ENCODE measurements at regions not wholly inside any gene's neighbourhood (a gene's known extent, or its start where the extent isn't known, plus 50 kb on each side); places are given as distances from the start of the nearest gene placed in this dataset.

DNA sequence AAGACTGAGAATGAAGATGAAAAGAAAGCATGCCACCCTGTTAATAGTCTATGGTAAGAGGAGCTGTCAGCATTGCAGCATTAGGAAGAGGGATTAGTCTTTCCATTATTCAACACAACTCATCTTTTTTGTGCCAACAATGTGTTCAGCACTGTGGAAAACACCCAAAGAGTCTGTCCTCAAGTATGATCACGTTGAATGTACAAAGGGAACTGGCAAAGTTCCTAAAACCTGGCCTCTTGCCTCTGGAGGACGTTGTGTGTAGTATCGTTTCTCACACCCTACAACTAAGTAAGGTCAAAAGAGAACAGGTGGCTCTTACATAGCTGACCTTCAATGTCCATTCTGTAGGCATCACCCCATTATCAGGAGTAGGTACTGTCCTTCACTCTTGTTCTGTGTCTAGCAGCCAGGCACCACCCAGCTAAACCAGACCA lies 147.9 kb upstream of the THBS1 start:
- no peak overlapping the region for H3K4me3 ChIP-seq (ENCODE audit: low read depth, low read length)
- DNase-seq (ENCODE audit: low read depth) = no peak
- TF ChIP-seq, protein P1, sequence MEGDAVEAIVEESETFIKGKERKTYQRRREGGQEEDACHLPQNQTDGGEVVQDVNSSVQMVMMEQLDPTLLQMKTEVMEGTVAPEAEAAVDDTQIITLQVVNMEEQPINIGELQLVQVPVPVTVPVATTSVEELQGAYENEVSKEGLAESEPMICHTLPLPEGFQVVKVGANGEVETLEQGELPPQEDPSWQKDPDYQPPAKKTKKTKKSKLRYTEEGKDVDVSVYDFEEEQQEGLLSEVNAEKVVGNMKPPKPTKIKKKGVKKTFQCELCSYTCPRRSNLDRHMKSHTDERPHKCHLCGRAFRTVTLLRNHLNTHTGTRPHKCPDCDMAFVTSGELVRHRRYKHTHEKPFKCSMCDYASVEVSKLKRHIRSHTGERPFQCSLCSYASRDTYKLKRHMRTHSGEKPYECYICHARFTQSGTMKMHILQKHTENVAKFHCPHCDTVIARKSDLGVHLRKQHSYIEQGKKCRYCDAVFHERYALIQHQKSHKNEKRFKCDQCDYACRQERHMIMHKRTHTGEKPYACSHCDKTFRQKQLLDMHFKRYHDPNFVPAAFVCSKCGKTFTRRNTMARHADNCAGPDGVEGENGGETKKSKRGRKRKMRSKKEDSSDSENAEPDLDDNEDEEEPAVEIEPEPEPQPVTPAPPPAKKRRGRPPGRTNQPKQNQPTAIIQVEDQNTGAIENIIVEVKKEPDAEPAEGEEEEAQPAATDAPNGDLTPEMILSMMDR (IDR thresholded peaks at IDR 0.05; ENCODE audit: low read depth, low read length, missing control alignments) = no peak

GRCh38 chr15:39433376-39433775 lies 147.5 kb upstream of the THBS1 start:
- TF ChIP-seq, protein P1 (IDR thresholded peaks at IDR 0.05; ENCODE audit: low read depth, low read length, missing control alignments) = no peak
- H3K4me3 ChIP-seq (ENCODE audit: low read depth, low read length) = no peak overlapping the region

DNA sequence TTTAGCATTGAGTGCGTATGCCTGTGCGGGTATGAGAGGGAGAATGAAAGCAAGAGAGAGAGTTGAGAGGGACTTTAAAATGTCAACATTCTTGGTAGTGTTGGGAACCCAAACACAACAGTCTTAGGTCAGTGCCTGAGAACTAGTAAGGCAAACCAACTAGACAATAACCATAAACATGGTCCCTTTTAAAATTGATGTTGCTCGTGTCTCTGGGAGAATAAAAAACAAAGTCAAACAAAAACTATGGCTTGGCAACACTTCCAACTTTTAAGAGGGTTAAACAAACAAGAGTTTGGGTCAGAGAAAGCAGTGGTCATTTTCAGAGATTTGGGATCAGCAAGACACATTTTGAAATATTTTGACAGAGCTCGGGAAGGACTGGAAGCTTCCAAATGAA lies 146.7 kb upstream of the THBS1 start:
- TF ChIP-seq, protein P1 (IDR thresholded peaks at IDR 0.05; ENCODE audit: low read depth, low read length, missing control alignments) = no peak
- DNase-seq (ENCODE audit: low read depth) = no peak
- no peak overlapping the region for H3K4me3 ChIP-seq (ENCODE audit: low read depth, low read length)

More at GRCh38 chr15:39433376-39433775, 147.5 kb upstream of the THBS1 start:
- DNase-seq (ENCODE audit: low read depth) = no peak

DNA sequence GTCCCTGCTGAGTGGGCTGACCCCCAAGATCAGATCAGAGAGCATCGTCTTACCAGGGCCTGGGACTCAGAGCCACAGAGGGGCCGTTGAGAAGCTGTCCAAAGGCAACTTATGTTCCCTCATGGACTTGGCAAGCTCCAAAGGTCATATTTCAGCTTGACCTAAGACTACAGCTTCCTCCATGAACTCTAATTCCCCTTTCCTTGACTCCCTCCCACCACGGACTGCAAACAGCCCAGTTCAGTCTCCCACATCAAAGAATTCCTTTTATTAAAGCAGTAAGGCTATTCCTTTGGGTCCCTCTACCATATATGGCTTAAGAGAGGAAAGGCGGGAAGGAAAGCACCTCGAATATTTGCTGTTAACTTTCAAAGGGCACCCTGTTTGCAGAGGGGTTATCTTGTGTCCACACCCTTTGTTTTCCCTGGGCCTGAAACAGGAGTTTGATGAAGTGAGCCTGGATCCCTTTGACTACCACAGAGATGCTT lies 146.1 kb upstream of the THBS1 start:
- TF ChIP-seq, protein P1 (IDR thresholded peaks at IDR 0.05; ENCODE audit: low read depth, low read length, missing control alignments) = no peak

GRCh38 chr15:39435244-39435643 lies 145.6 kb upstream of the THBS1 start:
- TF ChIP-seq, protein P1 (IDR thresholded peaks at IDR 0.05; ENCODE audit: low read depth, low read length, missing control alignments) = no peak
- H3K4me3 ChIP-seq (ENCODE audit: low read depth, low read length) = no peak overlapping the region
- DNase-seq (ENCODE audit: low read depth) = no peak

More for the DNA sequence above, 146.1 kb upstream of the THBS1 start:
- DNase-seq (ENCODE audit: low read depth) = no peak
- no peak overlapping the region for H3K4me3 ChIP-seq (ENCODE audit: low read depth, low read length)

- TF ChIP-seq, protein P1 (IDR thresholded peaks at IDR 0.05; ENCODE audit: low read depth, low read length, missing control alignments) = no peak
These were observed 142.6 kb upstream of the THBS1 start for GRCh38 chr15:39438260-39438659.

More at GRCh38 chr15:39438260-39438659, 142.6 kb upstream of the THBS1 start:
- H3K4me3 ChIP-seq (ENCODE audit: low read depth, low read length) = no peak overlapping the region
- no peak for DNase-seq (ENCODE audit: low read depth)
